Activated CD4-positive, alpha-beta T cell treated with anti-CD3 and anti-CD28 coated beads, Interleukin-2, amount 50 U/mL, for 1 hour (primary cell): ENCODE measurements at regions not wholly inside any gene's neighbourhood (a gene's known extent, or its start where the extent isn't known, plus 50 kb on each side); places are given as distances from the start of the nearest gene placed in this dataset.

Experiments used
- DNase-seq: peaks from one replicate; pipeline ENCODE4 v3.0.0-alpha.2; 2020

- no peak for DNase-seq
Measured at GRCh38 chr7:18262058-18262457, 233.5 kb upstream of the HDAC9 start.

- DNase-seq, result no peak
Measured at GRCh38 chr7:18265611-18266281, 229.8 kb upstream of the HDAC9 start.

- DNase-seq, result no peak
Measured at GRCh38 chr7:18268571-18268970, 227.0 kb upstream of the HDAC9 start.

DNA sequence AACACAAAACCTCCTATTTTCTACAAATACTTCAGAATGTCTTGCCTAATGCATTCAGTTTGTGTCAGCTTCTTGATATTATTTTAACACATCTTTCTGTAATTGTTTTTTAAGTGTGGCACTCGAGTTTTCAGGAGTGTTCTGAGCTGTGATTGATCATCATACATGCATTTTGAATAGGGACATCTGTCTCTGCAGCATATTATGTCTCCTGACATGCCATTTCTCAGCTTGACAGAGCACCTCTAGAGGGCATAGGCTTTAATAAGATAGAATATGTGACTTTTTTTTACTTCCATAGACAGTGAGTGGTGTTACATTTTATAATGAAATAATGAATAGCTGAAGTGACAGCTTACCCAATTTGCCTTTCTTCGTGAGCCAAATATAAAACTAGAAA, 219.2 kb upstream of the HDAC9 start:
- no peak for DNase-seq

DNA sequence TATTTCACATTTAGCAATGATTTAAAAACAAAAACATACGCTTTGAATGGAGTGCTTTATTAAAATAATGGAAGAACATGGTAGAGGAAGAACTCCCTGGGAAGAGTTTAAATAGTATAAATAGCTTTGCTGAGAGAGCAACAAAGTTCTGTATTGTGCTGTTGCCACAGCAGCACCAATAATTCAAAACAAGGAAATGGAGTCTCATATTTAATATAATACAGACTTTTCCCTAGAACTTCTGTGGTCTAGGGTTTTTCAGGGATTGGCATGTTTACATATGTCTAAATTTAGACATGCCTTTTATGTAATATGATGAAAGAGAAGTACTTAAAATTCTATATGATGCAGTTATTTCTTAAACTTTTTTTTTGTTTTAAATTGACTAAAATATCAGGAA, 217.2 kb upstream of the HDAC9 start:
- DNase-seq, result no peak

DNA sequence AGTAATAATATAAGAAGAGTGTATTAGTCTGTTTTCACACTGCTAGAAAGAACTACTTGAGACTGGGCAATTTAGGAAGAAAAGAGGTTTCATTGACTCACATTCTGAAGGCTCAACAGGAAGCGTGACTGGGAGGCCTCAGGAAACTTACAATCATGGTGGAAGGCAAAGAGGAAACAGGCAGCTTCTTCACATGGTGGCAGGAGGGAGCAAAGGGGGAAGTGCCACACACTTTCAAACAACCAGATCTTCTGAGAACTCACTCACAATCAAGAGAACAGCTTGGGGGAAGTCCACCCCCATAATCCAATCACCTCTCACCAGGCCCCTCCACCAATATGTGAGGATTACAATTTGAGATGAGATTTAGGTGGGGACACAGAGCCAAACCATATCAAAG, 212.5 kb upstream of the HDAC9 start:
- no peak for DNase-seq

DNA sequence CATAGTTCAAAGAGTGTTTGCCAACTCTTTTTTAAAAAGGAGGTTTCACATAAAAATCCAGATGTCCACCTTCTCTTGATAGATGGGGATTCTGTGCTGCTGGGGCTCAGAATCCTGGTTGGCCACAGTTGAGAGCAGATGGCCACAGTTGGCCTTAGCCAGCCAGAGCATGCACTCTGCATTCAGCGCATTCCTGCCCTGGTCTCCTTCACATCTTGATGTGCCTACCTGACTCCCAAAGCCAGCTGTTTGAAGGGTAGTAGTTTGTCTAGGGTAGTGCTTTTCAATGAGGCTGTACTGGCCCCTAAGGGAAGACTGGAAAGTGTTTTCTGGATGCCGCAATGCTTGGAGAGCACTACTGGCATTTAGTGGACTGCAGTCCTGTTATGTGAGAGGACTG, 208.1 kb upstream of the HDAC9 start:
- DNase-seq, result no peak

- DNase-seq, result no peak
Measured at GRCh38 chr7:18288322-18289037, 207.1 kb upstream of the HDAC9 start.

- DNase-seq, result no peak
Measured at GRCh38 chr7:18289788-18290187, 205.8 kb upstream of the HDAC9 start.

DNA sequence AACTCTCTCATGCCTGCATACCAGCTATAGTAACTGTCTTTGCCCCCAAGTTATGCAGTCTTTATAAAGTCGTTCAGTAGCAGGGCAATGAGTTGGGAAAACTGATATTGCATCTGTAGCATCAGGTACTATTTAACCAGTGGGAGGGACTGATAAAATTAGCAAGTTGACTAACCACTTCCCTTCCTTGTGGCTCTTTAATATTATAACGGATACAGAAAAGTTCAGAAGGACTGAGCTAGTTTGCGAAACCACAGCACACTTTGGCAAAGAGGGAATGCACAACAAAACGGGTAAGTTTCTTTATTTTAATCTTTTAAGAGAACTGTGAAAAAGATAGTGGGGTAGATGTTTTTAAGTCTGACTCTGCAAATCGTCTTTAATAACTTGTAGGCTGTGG, 205.3 kb upstream of the HDAC9 start:
- DNase-seq, result no peak

- no peak for DNase-seq
Measured at GRCh38 chr7:18290865-18291264, 204.7 kb upstream of the HDAC9 start.

DNA sequence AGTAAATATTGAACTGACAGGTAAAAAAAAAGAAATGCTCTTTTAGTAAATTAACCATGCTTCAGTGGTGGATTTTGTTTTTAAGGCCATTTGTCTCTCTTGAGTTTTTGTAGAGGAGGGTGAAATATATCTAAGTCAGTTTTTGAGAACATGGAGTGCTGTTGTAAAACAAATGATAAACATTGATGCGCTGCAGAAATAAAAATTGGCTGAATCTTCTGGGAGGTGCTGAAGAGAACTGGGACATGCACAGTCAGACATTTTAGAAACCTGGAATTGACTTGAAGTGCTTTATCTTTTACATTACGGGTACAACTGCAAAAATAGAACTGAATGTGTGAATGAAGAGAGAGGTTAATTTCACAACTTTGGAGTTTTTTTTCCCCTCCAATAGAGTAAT, 203.0 kb upstream of the HDAC9 start:
- no peak for DNase-seq

GRCh38 chr7:18293759-18294158, 201.8 kb upstream of the HDAC9 start:
- no peak for DNase-seq

DNA sequence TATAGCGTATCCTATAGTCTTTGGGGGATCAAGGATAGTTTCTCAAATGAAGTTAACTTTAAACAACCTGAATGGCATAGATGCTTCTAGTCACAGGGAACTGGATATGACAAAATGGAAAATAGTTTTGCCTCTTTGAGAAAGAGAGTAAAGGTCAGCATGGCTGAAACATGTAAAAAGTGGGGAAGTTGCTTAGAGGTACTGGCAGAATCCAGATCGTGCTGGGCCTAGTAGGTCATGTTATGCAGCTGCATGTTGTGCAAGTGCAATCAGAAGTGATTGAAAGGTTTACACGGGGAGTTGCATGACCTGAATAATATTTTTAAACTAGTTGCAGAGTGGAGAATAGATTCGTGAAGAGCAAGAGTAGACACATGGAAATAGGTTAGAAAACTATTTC, 201.1 kb upstream of the HDAC9 start:
- DNase-seq, result no peak

DNA sequence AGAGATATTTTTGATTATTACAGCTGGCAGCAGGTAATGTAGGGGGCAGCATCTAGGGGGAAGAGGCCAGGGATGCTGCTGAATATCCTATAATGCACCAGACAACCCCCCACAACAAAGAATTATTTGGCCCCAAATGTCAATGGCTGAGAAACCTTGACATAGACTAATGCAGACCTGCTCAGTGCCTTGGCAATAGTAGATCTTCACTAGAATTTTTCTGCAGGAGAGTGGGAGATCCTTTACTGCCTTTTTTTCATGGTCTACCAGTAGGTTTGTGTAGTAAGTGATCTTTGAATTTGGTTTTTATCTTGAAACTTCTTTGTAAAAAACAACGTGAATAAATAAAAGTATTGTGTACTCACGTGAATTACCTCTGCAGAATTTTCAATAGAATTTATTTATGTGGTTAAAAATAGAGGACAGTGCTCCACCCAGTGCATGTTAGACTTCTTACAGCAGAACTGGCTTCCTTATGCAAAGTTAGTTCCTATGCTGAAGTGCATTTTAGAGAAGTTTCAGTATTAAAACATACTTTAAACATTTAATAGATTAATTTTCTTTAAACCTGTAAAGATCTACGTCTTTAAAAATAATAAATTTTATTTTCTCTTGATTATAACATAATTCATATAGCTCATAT, 199.6 kb upstream of the HDAC9 start:
- DNase-seq, result no peak

DNA sequence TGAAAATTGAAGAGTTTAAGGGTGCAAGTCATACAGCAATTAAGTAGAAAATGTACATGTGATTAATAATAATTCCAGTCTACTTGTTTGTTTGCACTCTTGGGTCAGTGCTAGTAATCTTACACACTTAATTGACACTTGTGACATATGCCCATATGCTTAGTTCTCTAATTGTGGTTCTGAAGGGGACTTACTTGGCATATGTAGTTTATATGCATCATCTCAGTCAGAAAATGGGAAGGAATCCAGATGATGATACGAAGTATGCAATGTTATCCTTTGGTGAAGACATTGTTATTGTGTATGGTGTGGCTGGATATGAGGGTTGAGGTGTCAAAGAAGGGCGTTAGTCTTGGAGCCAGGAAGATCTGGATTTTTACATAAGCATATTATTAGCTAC, 193.5 kb upstream of the HDAC9 start:
- DNase-seq, result no peak

DNA sequence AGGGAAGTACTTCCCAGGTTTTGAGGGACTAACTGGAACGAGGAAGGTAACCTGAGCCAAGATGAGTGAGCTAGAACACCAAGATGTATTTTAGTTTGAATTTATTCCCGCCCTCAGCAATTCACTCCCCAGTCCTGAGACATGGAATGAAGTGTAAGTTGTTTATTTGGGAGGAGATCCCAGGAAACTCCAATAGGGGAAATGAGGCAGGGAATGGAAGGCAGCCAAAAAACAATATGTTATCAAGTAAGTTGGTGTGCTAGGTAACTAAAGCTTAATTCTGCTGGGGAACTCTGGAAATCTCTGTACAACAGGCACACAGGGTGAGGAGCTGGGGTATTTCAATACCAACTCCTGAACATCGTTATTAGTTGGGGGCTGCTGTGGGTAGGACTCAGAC, 189.7 kb upstream of the HDAC9 start:
- no peak for DNase-seq

GRCh38 chr7:18306696-18307095, 188.9 kb upstream of the HDAC9 start:
- no peak for DNase-seq

DNA sequence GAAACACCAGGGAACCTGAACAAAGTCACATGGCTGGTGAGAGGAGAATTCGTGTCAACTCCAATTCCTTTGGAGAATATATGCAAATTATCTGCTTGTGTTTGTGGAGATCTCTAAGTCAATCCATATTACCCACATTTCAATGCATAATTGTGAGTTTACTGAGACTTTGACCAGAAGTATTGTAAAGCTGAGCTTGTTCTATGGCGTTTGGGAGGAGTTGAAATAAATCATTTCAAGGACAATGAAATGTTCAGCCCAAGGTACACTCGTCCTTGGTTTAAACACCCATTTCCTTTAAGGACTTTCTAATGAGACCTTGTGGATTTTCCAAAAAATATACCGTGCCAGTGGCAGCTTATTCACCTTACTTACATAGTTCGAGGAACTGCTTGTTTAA, 186.6 kb upstream of the HDAC9 start:
- no peak for DNase-seq

DNA sequence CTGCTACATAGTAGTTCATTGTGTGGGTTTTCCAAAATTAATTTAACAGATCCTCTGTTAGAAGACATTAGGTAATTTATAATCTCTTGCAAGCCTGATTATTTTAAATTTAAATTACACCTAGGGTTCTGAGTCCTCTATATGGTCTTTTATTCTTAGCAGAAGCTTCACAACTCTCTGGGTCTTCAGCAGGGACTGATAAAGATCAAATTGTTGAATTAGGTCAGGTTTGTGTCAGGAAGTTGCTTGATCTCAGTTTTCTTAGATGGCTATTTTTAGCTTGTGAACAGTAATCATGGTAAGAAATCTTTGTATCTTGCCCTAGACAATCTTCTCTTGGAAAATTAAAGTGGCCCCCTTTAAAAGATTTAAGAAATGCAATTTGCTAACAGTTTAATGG, 183.1 kb upstream of the HDAC9 start:
- DNase-seq, result no peak

GRCh38 chr7:18313965-18314364, 181.6 kb upstream of the HDAC9 start:
- DNase-seq, result no peak

GRCh38 chr7:18315241-18315640, 180.3 kb upstream of the HDAC9 start:
- no peak for DNase-seq

GRCh38 chr7:18317941-18318340, 177.6 kb upstream of the HDAC9 start:
- DNase-seq, result no peak

- DNase-seq, result no peak
Measured at GRCh38 chr7:18320422-18320821, 175.1 kb upstream of the HDAC9 start.
